HCT116 (cell line): ENCODE measurements at regions not wholly inside any gene's neighbourhood (a gene's known extent, or its start where the extent isn't known, plus 50 kb on each side); places are given as distances from the start of the nearest gene placed in this dataset.

ENCODE experiments used
- ATAC-seq: fragments of 200-7000 bp; cut with Tn5 transposase; 2 replicates; pipeline ENCODE4 v1.9.1; 2020; ENCODE audit warnings: mild to moderate bottlenecking, moderate library complexity
- BruUV-seq: library from RNA; stranded (reverse); fragments of 400-500 nt; replicated peaks from 2 replicates; lab custom pipeline; 2021; lab: Mats Ljungman, UMichigan
- CTCF ChIA-PET: fragments of 300-600 bp; sonication (Branson Sonifier 250); formaldehyde crosslinking; loops from one replicate; lab custom pipeline; 2021; ENCODE audit warnings: antibody characterized with exemption; lab: Charles Lee
- POLR2A ChIA-PET: fragments of 300-600, 350-600 bp; sonication (Branson Sonifier 250); formaldehyde crosslinking; loops from one replicate; lab custom pipeline; 2021; ENCODE audit warnings: antibody characterized with exemption; lab: Charles Lee
- RAD21 ChIA-PET, 2 experiments: fragments of 300-600 bp; sonication (Branson Sonifier 250); formaldehyde crosslinking; loops; one replicate each; lab custom pipeline; 2023; ENCODE audit warnings: low total read pairs in 2 of 2; ENCODE audit not compliant: uncharacterized antibody in 2 of 2, unreplicated experiment in 2 of 2, low non-redundant PET in 1 of 2; lab: Charles Lee
- DNase-seq: peaks from one replicate; pipeline ENCODE4 v3.0.0-alpha.2; 2010; ENCODE audit warnings: low read depth, low spot score
- H2AFZ ChIP-seq: fragments of 200-600 bp; shearing (Covaris generic), sonication (generic); 2 replicates; pipeline ENCODE4 v1.6.1; 2017; ENCODE audit warnings: low read depth, mixed run types, mixed read lengths, antibody characterized with exemption, low read length; ENCODE audit not compliant: poor library complexity, severe bottlenecking
- H3K27ac ChIP-seq: 2 replicates; pipeline ENCODE4 v1.5.1; 2012; ENCODE audit warnings: low read depth, low read length
- H3K27me3 ChIP-seq: fragments of 200-600 bp; sonication (generic); 2 replicates; pipeline ENCODE4 v1.6.1; 2016; ENCODE audit warnings: mixed run types, low read length, mixed read lengths; ENCODE audit not compliant: insufficient read depth
- H3K36me3 ChIP-seq, 2 experiments: fragments of 200-500 bp in 1 of 2; fragments of 200-600 bp in 1 of 2; sonication (Bioruptor generic) in 1 of 2; sonication (generic) in 1 of 2; 2 replicates each; pipeline versions ENCODE4 v1.5.1 to v1.6.1; 2014 to 2016; ENCODE audit warnings: low read length in 2 of 2, inconsistent platforms in 1 of 2, mixed read lengths in 1 of 2, mixed run types in 1 of 2; ENCODE audit not compliant: insufficient read depth in 2 of 2, control insufficient read depth in 1 of 2
- H3K4me1 ChIP-seq, 2 experiments: fragments of 200-600 bp in 1 of 2; sonication (generic) in 1 of 2; 2 replicates each; pipeline versions ENCODE4 v1.5.1 to v1.6.1; 2012 to 2017; ENCODE audit warnings: low read length in 2 of 2, inconsistent platforms in 1 of 2, mild to moderate bottlenecking in 1 of 2, mixed read lengths in 1 of 2, mixed run types in 1 of 2, moderate library complexity in 1 of 2; ENCODE audit not compliant: insufficient read depth in 2 of 2, control insufficient read depth in 1 of 2
- H3K4me2 ChIP-seq: fragments of 200-600 bp; sonication (generic); 2 replicates; pipeline ENCODE4 v1.6.1; 2017; ENCODE audit warnings: mixed run types, low read length, mixed read lengths
- H3K4me3 ChIP-seq, 2 experiments: fragments of 200-600 bp in 1 of 2; sonication (generic) in 1 of 2; replicated peaks in 1 of 2; 2 replicates each; pipeline ENCODE4 v1.5.1; 2011 to 2016; ENCODE audit warnings: low read length in 2 of 2, control low read depth in 1 of 2, low read depth in 1 of 2, mild to moderate bottlenecking in 1 of 2, mixed read lengths in 1 of 2, mixed run types in 1 of 2
- H3K79me2 ChIP-seq: fragments of 200-600 bp; sonication (generic); 2 replicates; pipeline ENCODE4 v1.6.1; 2017; ENCODE audit warnings: mild to moderate bottlenecking, mixed run types, low read length, moderate library complexity, mixed read lengths; ENCODE audit not compliant: insufficient read depth
- H3K9ac ChIP-seq: fragments of 200-600 bp; sonication (generic); 2 replicates; pipeline ENCODE4 v1.6.1; 2016; ENCODE audit warnings: low read length, mixed read lengths
- H3K9me2 ChIP-seq: fragments of 200-600 bp; sonication (generic), shearing (Covaris generic); 2 replicates; pipeline ENCODE4 v1.6.1; 2017; ENCODE audit warnings: mixed run types, mild to moderate bottlenecking, moderate library complexity; ENCODE audit not compliant: insufficient read depth
- H3K9me3 ChIP-seq, 2 experiments: fragments of 200-500 bp in 1 of 2; fragments of 200-600 bp in 1 of 2; sonication (Bioruptor generic) in 1 of 2; sonication (generic) in 1 of 2; 2 replicates each; pipeline ENCODE4 v1.6.1; 2014 to 2017; ENCODE audit warnings: low read length in 2 of 2, mixed read lengths in 2 of 2, inconsistent platforms in 1 of 2, low read depth in 1 of 2, mild to moderate bottlenecking in 1 of 2, mixed run types in 1 of 2, moderate library complexity in 1 of 2; ENCODE audit not compliant: control insufficient read depth in 1 of 2, insufficient read depth in 1 of 2
- H4K20me1 ChIP-seq: fragments of 200-600 bp; sonication (generic), shearing (Covaris generic); 2 replicates; pipeline ENCODE4 v1.6.1; 2017; ENCODE audit warnings: mixed run types, mild to moderate bottlenecking, moderate library complexity; ENCODE audit not compliant: insufficient read depth
- CEBPB ChIP-seq: IDR thresholded peaks from 2 replicates; pipeline ENCODE4 v1.6.1; 2012; ENCODE audit warnings: low read depth
- CTCF ChIP-seq, 3 experiments: fragments of 200-600 bp in 1 of 3; sonication (generic) in 1 of 3; IDR thresholded peaks in 2 of 3; conservative IDR thresholded peaks in 1 of 3; 2 replicates each; pipeline ENCODE4 v1.5.1; 2012 to 2017; ENCODE audit warnings: low read depth in 2 of 3, low read length in 2 of 3, antibody characterized with exemption in 1 of 3, borderline replicate concordance in 1 of 3, control low read depth in 1 of 3, mild to moderate bottlenecking in 1 of 3, mixed read lengths in 1 of 3, mixed run types in 1 of 3, moderate library complexity in 1 of 3; ENCODE audit not compliant: insufficient read depth in 1 of 3
- EGR1 ChIP-seq: IDR thresholded peaks from 2 replicates; pipeline ENCODE4 v1.6.1; 2012; ENCODE audit warnings: low read depth
- ELF1 ChIP-seq: IDR thresholded peaks from 2 replicates; pipeline ENCODE4 v1.6.1; 2012; ENCODE audit warnings: low read depth, borderline replicate concordance
- EZH2phosphoT487 ChIP-seq: fragments of 200-600 bp; IDR thresholded peaks from 2 replicates; pipeline ENCODE4 v1.6.1; 2018; ENCODE audit warnings: antibody characterized with exemption, borderline replicate concordance
- FOSL1 ChIP-seq: IDR thresholded peaks from 2 replicates; pipeline ENCODE4 v1.6.1; 2012; ENCODE audit warnings: low read depth
- MAX ChIP-seq: IDR thresholded peaks from 2 replicates; pipeline ENCODE4 v1.6.1; 2012
- POLR2AphosphoS5 ChIP-seq: IDR thresholded peaks from 2 replicates; pipeline ENCODE4 v1.6.1; 2011; ENCODE audit warnings: mild to moderate bottlenecking, low read depth, low read length, moderate library complexity
- SIN3A ChIP-seq: IDR thresholded peaks from 2 replicates; pipeline ENCODE4 v1.6.1; 2012; ENCODE audit warnings: low read depth
- SP1 ChIP-seq: IDR thresholded peaks from 2 replicates; pipeline ENCODE4 v1.6.1; 2012; ENCODE audit warnings: low read depth
- TCF7L2 ChIP-seq: IDR thresholded peaks from 2 replicates; pipeline ENCODE4 v1.7.0; 2011; ENCODE audit warnings: borderline replicate concordance, inconsistent platforms; ENCODE audit not compliant: insufficient read depth, insufficient read length; ENCODE audit errors: extremely low read depth
- YY1 ChIP-seq: IDR thresholded peaks from 2 replicates; pipeline ENCODE4 v1.6.1; 2011; ENCODE audit warnings: low read length, low read depth, moderate library complexity, mild to moderate bottlenecking; ENCODE audit not compliant: insufficient replicate concordance; ENCODE audit errors: extremely low read depth
- ZFX ChIP-seq: fragments of 450-650 bp; IDR thresholded peaks from 2 replicates; pipeline ENCODE4 v1.6.1; 2017
- ZNF274 ChIP-seq: fragments of 200-500 bp; sonication (Bioruptor generic); IDR thresholded peaks from 2 replicates; pipeline ENCODE4 v1.6.1; 2014; ENCODE audit warnings: mild to moderate bottlenecking, low read depth, low read length, inconsistent platforms
- intact Hi-C: fragments of 100-400 bp; cut with micrococcal nuclease; formaldehyde crosslinking; loops from 2 replicates; pipeline ENCODE4 v1.10.0; 2022
- TF ChIP-seq, protein P1 (sequence below): IDR thresholded peaks from 2 replicates; pipeline ENCODE4 v1.6.1; 2012; ENCODE audit warnings: low read depth

DNA sequence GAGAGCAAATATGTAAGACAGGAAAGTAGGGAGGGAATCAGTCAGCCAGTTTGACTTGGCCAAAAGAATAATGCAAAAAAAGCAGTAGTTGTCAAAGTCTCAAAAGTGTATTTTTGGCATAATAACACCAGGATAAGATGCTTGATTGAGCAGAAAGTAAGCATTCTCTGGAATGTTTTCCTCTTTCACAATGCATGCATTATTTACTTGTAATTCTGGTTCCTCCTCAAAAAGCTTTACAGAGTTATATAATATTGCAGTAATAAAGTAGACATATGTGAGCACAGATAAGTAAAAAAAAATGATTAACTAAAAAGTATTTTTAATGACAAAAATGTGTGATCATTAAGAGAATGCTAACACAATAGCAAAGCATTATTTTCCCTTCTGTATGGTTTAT lies 285.9 kb upstream of the BCHE start:
- Histone ChIP-seq H3K4me3 (no peak overlapping the region), H3K36me3 (no peaks in the 10 kb centered on the region), H2AFZ (peak overlapping the region; percentile 9), H3K27me3 (no peaks in the 10 kb centered on the region), H3K4me2 (no peak overlapping the region), H3K9me2 (0 out of 2 replicates have a peak, but pooled peaks cover 3% of the 10 kb centered on the region), H3K4me1 (no peaks in the 10 kb centered on the region), H3K27ac (no peak overlapping the region), H4K20me1 (no peaks in the 10 kb centered on the region), H3K9ac (no peak overlapping the region), H3K9me3 (no peaks in the 10 kb centered on the region), H3K79me2 (no peaks in the 10 kb centered on the region)
- intact Hi-C loops: no loop called here
- POLR2A ChIA-PET: no interaction called here
- ATAC-seq (no peak), DNase-seq (no peak)
- CTCF ChIA-PET: no interaction called here
- TF ChIP-seq MAX (no peak), EZH2phosphoT487 (no peak), FOSL1 (no peak), ZNF274 (no peak), CEBPB (no peak), ELF1 (no peak)
- TF ChIP-seq, protein P1, sequence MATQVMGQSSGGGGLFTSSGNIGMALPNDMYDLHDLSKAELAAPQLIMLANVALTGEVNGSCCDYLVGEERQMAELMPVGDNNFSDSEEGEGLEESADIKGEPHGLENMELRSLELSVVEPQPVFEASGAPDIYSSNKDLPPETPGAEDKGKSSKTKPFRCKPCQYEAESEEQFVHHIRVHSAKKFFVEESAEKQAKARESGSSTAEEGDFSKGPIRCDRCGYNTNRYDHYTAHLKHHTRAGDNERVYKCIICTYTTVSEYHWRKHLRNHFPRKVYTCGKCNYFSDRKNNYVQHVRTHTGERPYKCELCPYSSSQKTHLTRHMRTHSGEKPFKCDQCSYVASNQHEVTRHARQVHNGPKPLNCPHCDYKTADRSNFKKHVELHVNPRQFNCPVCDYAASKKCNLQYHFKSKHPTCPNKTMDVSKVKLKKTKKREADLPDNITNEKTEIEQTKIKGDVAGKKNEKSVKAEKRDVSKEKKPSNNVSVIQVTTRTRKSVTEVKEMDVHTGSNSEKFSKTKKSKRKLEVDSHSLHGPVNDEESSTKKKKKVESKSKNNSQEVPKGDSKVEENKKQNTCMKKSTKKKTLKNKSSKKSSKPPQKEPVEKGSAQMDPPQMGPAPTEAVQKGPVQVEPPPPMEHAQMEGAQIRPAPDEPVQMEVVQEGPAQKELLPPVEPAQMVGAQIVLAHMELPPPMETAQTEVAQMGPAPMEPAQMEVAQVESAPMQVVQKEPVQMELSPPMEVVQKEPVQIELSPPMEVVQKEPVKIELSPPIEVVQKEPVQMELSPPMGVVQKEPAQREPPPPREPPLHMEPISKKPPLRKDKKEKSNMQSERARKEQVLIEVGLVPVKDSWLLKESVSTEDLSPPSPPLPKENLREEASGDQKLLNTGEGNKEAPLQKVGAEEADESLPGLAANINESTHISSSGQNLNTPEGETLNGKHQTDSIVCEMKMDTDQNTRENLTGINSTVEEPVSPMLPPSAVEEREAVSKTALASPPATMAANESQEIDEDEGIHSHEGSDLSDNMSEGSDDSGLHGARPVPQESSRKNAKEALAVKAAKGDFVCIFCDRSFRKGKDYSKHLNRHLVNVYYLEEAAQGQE: no peak
- BruUV-seq: no TSS peak
- RAD21 ChIA-PET: no interaction called here

- Histone ChIP-seq H3K9me3 (no peaks in the 10 kb centered on the region), H3K79me2 (no peaks in the 10 kb centered on the region), H3K4me2 (no peak overlapping the region), H3K4me1 (no peaks in the 10 kb centered on the region), H3K27ac (no peak overlapping the region), H2AFZ (no peak overlapping the region), H4K20me1 (no peaks in the 10 kb centered on the region), H3K4me3 (no peak overlapping the region), H3K9me2 (0 out of 2 replicates have a peak, but pooled peaks cover 3% of the 10 kb centered on the region), H3K27me3 (no peaks in the 10 kb centered on the region), H3K9ac (no peak overlapping the region), H3K36me3 (no peaks in the 10 kb centered on the region)
- DNase-seq: no peak
- POLR2A ChIA-PET: no interaction called here
- CTCF ChIA-PET: no interaction called here
- ATAC-seq: no peak
- BruUV-seq: no TSS peak
- RAD21 ChIA-PET: no interaction called here
- intact Hi-C loops: no loop called here
- TF ChIP-seq CTCF (IDR thresholded peaks at IDR 0.05 in 2 of 3, conservative IDR thresholded peaks at IDR 0.05 in 1 of 3; ENCODE audit: borderline replicate concordance in 1 of 3, insufficient read depth in 1 of 3, low read depth in 2 of 3, low read length in 2 of 3) (no peak), EZH2phosphoT487 (no peak), SP1 (no peak), ZFX (no peak), SIN3A (no peak), TCF7L2 (no peak), YY1 (no peak), EGR1 (no peak), ZNF274 (no peak), POLR2AphosphoS5 (no peak)
These were observed 280.8 kb upstream of the BCHE start for GRCh38 chr3:166118049-166118448.
